IMR-90 (cell line): ENCODE measurements at regions not wholly inside any gene's neighbourhood (a gene's known extent, or its start where the extent isn't known, plus 50 kb on each side); places are given as distances from the start of the nearest gene placed in this dataset.

Source experiments
- ATAC-seq: fragments of 200-7000 bp; cut with Tn5 transposase; 2 replicates; pipeline ENCODE4 v1.9.1; 2020; ENCODE audit warnings: low read depth, mild to moderate bottlenecking, moderate library complexity
- BruUV-seq: library from RNA; stranded (reverse); fragments of 400-500 nt; replicated peaks from 2 replicates; lab custom pipeline; 2021; lab: Mats Ljungman, UMichigan
- CTCF ChIA-PET: fragments of 300-600 bp; formaldehyde crosslinking; extraction: SDS; loops from one replicate; lab custom pipeline; 2021; ENCODE audit warnings: antibody characterized with exemption; lab: Yijun Ruan, JAX
- POLR2A ChIA-PET: fragments of 300-600 bp; sonication (Branson Sonifier 250); formaldehyde crosslinking; loops from one replicate; lab custom pipeline; 2022; ENCODE audit warnings: antibody characterized with exemption; ENCODE audit not compliant: unreplicated experiment; lab: Charles Lee
- DNase-seq: peaks from one replicate; pipeline ENCODE4 v3.0.0; 2013
- H2AFZ ChIP-seq: replicated peaks from 2 replicates; pipeline ENCODE3; 2013; ENCODE audit warnings: low read length, mild to moderate bottlenecking; ENCODE audit not compliant: poor library complexity
- H2AK5ac ChIP-seq: 2 replicates; pipeline ENCODE4 v1.6.1; 2013; ENCODE audit warnings: low read depth, low read length, inconsistent platforms
- H2AK9ac ChIP-seq: replicated peaks from 2 replicates; pipeline ENCODE3; 2013; ENCODE audit warnings: mild to moderate bottlenecking, low read depth, low read length, moderate library complexity; ENCODE audit not compliant: poor library complexity
- H2BK120ac ChIP-seq: 2 replicates; pipeline ENCODE4 v1.6.1; 2013; ENCODE audit warnings: low read depth, low read length, inconsistent platforms
- H2BK15ac ChIP-seq: 3 replicates; pipeline ENCODE4 v1.6.1; 2013; ENCODE audit warnings: low read depth, low read length, inconsistent platforms
- H2BK20ac ChIP-seq: 2 replicates; pipeline ENCODE4 v1.6.1; 2013; ENCODE audit warnings: low read depth, mild to moderate bottlenecking, inconsistent platforms, low read length, moderate library complexity
- H2BK5ac ChIP-seq: 2 replicates; pipeline ENCODE4 v1.6.1; 2013; ENCODE audit warnings: mild to moderate bottlenecking, low read depth, low read length, inconsistent platforms; ENCODE audit not compliant: poor library complexity, severe bottlenecking
- H3K14ac ChIP-seq: replicated peaks from 2 replicates; pipeline ENCODE4 v1.6.1; 2013; ENCODE audit warnings: low read depth, low read length, inconsistent platforms
- H3K18ac ChIP-seq: 2 replicates; pipeline ENCODE4 v1.6.1; 2013; ENCODE audit warnings: low read depth, low read length, control low read depth
- H3K23ac ChIP-seq: 2 replicates; pipeline ENCODE4 v1.6.1; 2013; ENCODE audit warnings: low read depth, low read length, inconsistent platforms
- H3K27ac ChIP-seq: 2 replicates; pipeline ENCODE4 v1.5.1; 2013; ENCODE audit warnings: mild to moderate bottlenecking, control low read depth, low read length; ENCODE audit not compliant: insufficient read depth
- H3K27me3 ChIP-seq: 2 replicates; pipeline ENCODE4 v1.6.1; 2013; ENCODE audit warnings: low read length; ENCODE audit not compliant: control insufficient read depth, insufficient read depth
- H3K36me3 ChIP-seq: 2 replicates; pipeline ENCODE4 v1.6.1; 2013; ENCODE audit warnings: low read length, mixed read lengths; ENCODE audit not compliant: control insufficient read depth, insufficient read depth
- H3K4ac ChIP-seq: 2 replicates; pipeline ENCODE4 v1.6.1; 2013; ENCODE audit warnings: low read depth, low read length, inconsistent platforms
- H3K4me1 ChIP-seq: 2 replicates; pipeline ENCODE4 v1.6.1; 2013; ENCODE audit warnings: low read length, mixed read lengths; ENCODE audit not compliant: control insufficient read depth, insufficient read depth
- H3K4me2 ChIP-seq: 2 replicates; pipeline ENCODE4 v1.6.1; 2013; ENCODE audit warnings: low read depth, mild to moderate bottlenecking, control low read depth, low read length, moderate library complexity
- H3K4me3 ChIP-seq: 2 replicates; pipeline ENCODE4 v1.5.1; 2013; ENCODE audit warnings: low read depth, mild to moderate bottlenecking, control low read depth, low read length, moderate library complexity; ENCODE audit not compliant: insufficient read depth
- H3K56ac ChIP-seq: 2 replicates; pipeline ENCODE4 v1.6.1; 2013; ENCODE audit warnings: low read length, inconsistent platforms; ENCODE audit not compliant: insufficient read depth; ENCODE audit errors: extremely low read depth
- H3K79me1 ChIP-seq, 2 experiments: 2 replicates each; pipeline ENCODE4 v1.6.1; 2013; ENCODE audit warnings: low read length in 2 of 2, inconsistent platforms in 1 of 2, low read depth in 1 of 2
- H3K9ac ChIP-seq: 2 replicates; pipeline ENCODE4 v1.6.1; 2013; ENCODE audit warnings: low read depth, low read length, control low read depth
- H3K9me1 ChIP-seq: 2 replicates; pipeline ENCODE4 v1.6.1; 2013; ENCODE audit warnings: low read length, inconsistent platforms; ENCODE audit not compliant: insufficient read depth
- H3K9me3 ChIP-seq: 2 replicates; pipeline ENCODE4 v1.6.1; 2013; ENCODE audit warnings: low read length; ENCODE audit not compliant: control insufficient read depth, insufficient read depth
- H4K20me1 ChIP-seq: 2 replicates; pipeline ENCODE4 v1.6.1; 2013; ENCODE audit warnings: low read length, inconsistent platforms; ENCODE audit not compliant: insufficient read depth
- H4K5ac ChIP-seq: 2 replicates; pipeline ENCODE4 v1.6.1; 2013; ENCODE audit warnings: mild to moderate bottlenecking, low read depth, low read length, control low read depth
- H4K8ac ChIP-seq, 2 experiments: 2 replicates each; pipeline ENCODE4 v1.6.1; 2013; ENCODE audit warnings: low read depth in 2 of 2, low read length in 2 of 2, control low read depth in 1 of 2, inconsistent platforms in 1 of 2
- H4K91ac ChIP-seq: 2 replicates; pipeline ENCODE4 v1.6.1; 2013; ENCODE audit warnings: low read depth, low read length, inconsistent platforms; ENCODE audit not compliant: insufficient read depth
- CHD1 ChIP-seq: IDR thresholded peaks from 2 replicates; pipeline ENCODE4 v1.6.1; 2012; ENCODE audit warnings: low read depth, low read length, improper control_type of control experiment
- CTCF ChIP-seq: conservative IDR thresholded peaks from 2 replicates; pipeline ENCODE4 v1.5.1; 2012; ENCODE audit warnings: mild to moderate bottlenecking, low read depth, low read length, improper control_type of control experiment
- ELK1 ChIP-seq: fragments of 150-350 bp; IDR thresholded peaks from 2 replicates; pipeline ENCODE4 v1.6.1; 2016; ENCODE audit warnings: low read depth, mild to moderate bottlenecking, low read length, moderate library complexity, borderline replicate concordance
- MAFK ChIP-seq: IDR thresholded peaks from 2 replicates; pipeline ENCODE4 v1.6.1; 2012; ENCODE audit warnings: low read depth, low read length, improper control_type of control experiment
- MAZ ChIP-seq: IDR thresholded peaks from 2 replicates; pipeline ENCODE4 v1.6.1; 2012; ENCODE audit warnings: low read depth, mild to moderate bottlenecking, low read length, improper control_type of control experiment, moderate library complexity, borderline replicate concordance
- POLR2A ChIP-seq: IDR thresholded peaks from 2 replicates; pipeline ENCODE4 v1.6.1; 2012; ENCODE audit warnings: mild to moderate bottlenecking, low read depth, low read length
- RAD21 ChIP-seq: IDR thresholded peaks from 2 replicates; pipeline ENCODE4 v1.6.1; 2012; ENCODE audit warnings: low read length, improper control_type of control experiment
- RCOR1 ChIP-seq: IDR thresholded peaks from 2 replicates; pipeline ENCODE4 v1.6.1; 2012; ENCODE audit warnings: mild to moderate bottlenecking, low read length, improper control_type of control experiment; ENCODE audit not compliant: insufficient replicate concordance
- RFX5 ChIP-seq: IDR thresholded peaks from 2 replicates; pipeline ENCODE4 v1.8.0; 2012; ENCODE audit warnings: low read depth, mild to moderate bottlenecking, low read length, moderate library complexity
- SMC3 ChIP-seq: fragments of 150-350 bp; IDR thresholded peaks from 2 replicates; pipeline ENCODE4 v1.6.1; 2016; ENCODE audit warnings: low read depth, mild to moderate bottlenecking, antibody characterized with exemption, low read length, moderate library complexity
- WGBS, 2 experiments: methylation state at CpG; one replicate each; pipeline versions ENCODE4 v1.1.5 to v1.1.7; 2013; ENCODE audit warnings: missing lambda C conversion rate in 2 of 2; ENCODE audit not compliant: insufficient read length in 1 of 2; ENCODE audit errors: extremely low coverage in 2 of 2; 5-methylcytosine and 5-hydroxymethylcytosine counted together
- dilution Hi-C: fragments of 300-500 bp; cut with HindIII; formaldehyde crosslinking; loops from one replicate; pipeline ENCODE4 v1.14.3; 2018; ENCODE audit warnings: low sequenced_read_pairs; ENCODE audit not compliant: unreplicated experiment
- in situ Hi-C: fragments of 300-500 bp; cut with MboI; formaldehyde crosslinking; loops from 3 replicates; pipeline ENCODE4 v1.14.3; 2019; ENCODE audit warnings: low sequenced_read_pairs, inconsistent platforms, mixed read lengths
- intact Hi-C: fragments of 100-400 bp; cut with micrococcal nuclease; formaldehyde crosslinking; loops from 2 replicates; pipeline ENCODE4 v1.10.0; 2022

GRCh38 chr3:18114894-18115293 lies 310.2 kb downstream of the SATB1 start:
- H3K56ac ChIP-seq = no peak overlapping the region
- no peak overlapping the region for H2BK15ac ChIP-seq
- H2BK120ac ChIP-seq = no peak overlapping the region
- H2BK20ac ChIP-seq = no peak overlapping the region
- in situ Hi-C loops (loop anchor here (25.0 kb wide), 1 partner anchor 478 kb away; no protein-coding TSS in a partner anchor), intact Hi-C loops (no loop called here), dilution Hi-C loops (no loop called here)
- no peak overlapping the region for H3K23ac ChIP-seq
- no peak overlapping the region for H2AK9ac ChIP-seq
- no peak overlapping the region for H4K91ac ChIP-seq
- H3K4me2 ChIP-seq = no peak overlapping the region
- no peak overlapping the region for H4K5ac ChIP-seq
- H3K9me1 ChIP-seq = no peaks in the 10 kb centered on the region
- H3K79me1 ChIP-seq = no peaks in the 10 kb centered on the region
- no peak overlapping the region for H3K27ac ChIP-seq
- no peaks in the 10 kb centered on the region for H3K9me3 ChIP-seq
- no peak overlapping the region for H3K18ac ChIP-seq
- TF ChIP-seq POLR2A = no peak
- no peak for TF ChIP-seq SMC3
- TF ChIP-seq RFX5 = no peak
- TF ChIP-seq CHD1 = no peak
- TF ChIP-seq RAD21 = no peak
- TF ChIP-seq MAFK = no peak
- TF ChIP-seq ELK1 = no peak
- TF ChIP-seq MAZ = no peak
- TF ChIP-seq RCOR1 = no peak
- TF ChIP-seq CTCF = no peak
- no peak overlapping the region for H3K14ac ChIP-seq
- no peaks in the 10 kb centered on the region for H4K20me1 ChIP-seq
- no peak overlapping the region for H4K8ac ChIP-seq
- H2BK5ac ChIP-seq = no peak overlapping the region
- H3K4me3 ChIP-seq = no peak overlapping the region
- no peak overlapping the region for H2AFZ ChIP-seq
- H3K36me3 ChIP-seq = no peaks in the 10 kb centered on the region
- H2AK5ac ChIP-seq = no peak overlapping the region
- no peaks in the 10 kb centered on the region for H3K4me1 ChIP-seq
- DNase-seq (no peak), ATAC-seq (no peak)
- H3K9ac ChIP-seq = no peak overlapping the region
- CTCF ChIA-PET = no interaction called here
- no TSS peak for BruUV-seq
- WGBS, 2 experiments = no CpG with 5 or more reads among the region's 4 CpGs
- H3K27me3 ChIP-seq = no peaks in the 10 kb centered on the region
- H3K4ac ChIP-seq = no peak overlapping the region
- POLR2A ChIA-PET = no interaction called here
